ENCODE measurements at regions not wholly inside any gene's neighbourhood (a gene's known extent, or its start where the extent isn't known, plus 50 kb on each side); places are given as distances from the start of the nearest gene placed in this dataset.
"Not testable (repeated sequence)": the region's sequence is repeated elsewhere in the genome, so short reads cannot be mapped to it uniquely, and the experiment has no call there.

DNA sequence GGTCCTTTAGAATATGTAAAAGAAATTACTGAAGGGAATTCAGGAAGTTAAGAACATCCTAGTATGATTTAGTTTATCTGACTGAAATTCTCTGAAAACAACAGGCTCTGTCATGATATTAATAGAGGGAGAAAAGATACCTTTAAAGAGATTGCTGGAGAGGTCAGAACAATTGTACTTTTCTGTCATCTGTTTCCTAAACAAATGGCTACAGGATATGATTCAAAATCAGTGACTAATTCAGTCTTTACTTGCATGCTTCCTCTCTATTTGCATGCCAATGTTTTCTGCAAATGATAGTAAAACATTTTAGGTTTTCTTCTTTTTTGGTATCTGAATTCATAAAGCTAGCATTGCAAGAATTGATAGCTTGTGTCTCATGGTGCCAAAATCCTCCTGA lies 616.7 kb upstream of the PCDH7 start:
- in situ Hi-C loops (cut with MboI; ENCODE audit: low sequenced_read_pairs in 4 of 4) (no loop called here), intact Hi-C loops (cut with DNase I; ENCODE audit: low total_unique reads) (no loop called here)
- no peak for TF ChIP-seq POLR2A (IDR thresholded peaks at IDR 0.05)
- TF ChIP-seq, protein P1, sequence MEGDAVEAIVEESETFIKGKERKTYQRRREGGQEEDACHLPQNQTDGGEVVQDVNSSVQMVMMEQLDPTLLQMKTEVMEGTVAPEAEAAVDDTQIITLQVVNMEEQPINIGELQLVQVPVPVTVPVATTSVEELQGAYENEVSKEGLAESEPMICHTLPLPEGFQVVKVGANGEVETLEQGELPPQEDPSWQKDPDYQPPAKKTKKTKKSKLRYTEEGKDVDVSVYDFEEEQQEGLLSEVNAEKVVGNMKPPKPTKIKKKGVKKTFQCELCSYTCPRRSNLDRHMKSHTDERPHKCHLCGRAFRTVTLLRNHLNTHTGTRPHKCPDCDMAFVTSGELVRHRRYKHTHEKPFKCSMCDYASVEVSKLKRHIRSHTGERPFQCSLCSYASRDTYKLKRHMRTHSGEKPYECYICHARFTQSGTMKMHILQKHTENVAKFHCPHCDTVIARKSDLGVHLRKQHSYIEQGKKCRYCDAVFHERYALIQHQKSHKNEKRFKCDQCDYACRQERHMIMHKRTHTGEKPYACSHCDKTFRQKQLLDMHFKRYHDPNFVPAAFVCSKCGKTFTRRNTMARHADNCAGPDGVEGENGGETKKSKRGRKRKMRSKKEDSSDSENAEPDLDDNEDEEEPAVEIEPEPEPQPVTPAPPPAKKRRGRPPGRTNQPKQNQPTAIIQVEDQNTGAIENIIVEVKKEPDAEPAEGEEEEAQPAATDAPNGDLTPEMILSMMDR (IDR thresholded peaks at IDR 0.05 in 4 of 5, conservative IDR thresholded peaks at IDR 0.05 in 1 of 5), result no peak
- no peak overlapping the region for H3K27ac ChIP-seq
- no peaks in the 10 kb centered on the region for H3K36me3 ChIP-seq
- no peaks in the 10 kb centered on the region for H3K9me3 ChIP-seq
- DNase-seq (no peak), ATAC-seq (no peak)
- H3K4me1 ChIP-seq, result no peaks in the 10 kb centered on the region
- H3K4me3 ChIP-seq, result no peak overlapping the region
- H3K27me3 ChIP-seq, result no peaks in the 10 kb centered on the region

DNA sequence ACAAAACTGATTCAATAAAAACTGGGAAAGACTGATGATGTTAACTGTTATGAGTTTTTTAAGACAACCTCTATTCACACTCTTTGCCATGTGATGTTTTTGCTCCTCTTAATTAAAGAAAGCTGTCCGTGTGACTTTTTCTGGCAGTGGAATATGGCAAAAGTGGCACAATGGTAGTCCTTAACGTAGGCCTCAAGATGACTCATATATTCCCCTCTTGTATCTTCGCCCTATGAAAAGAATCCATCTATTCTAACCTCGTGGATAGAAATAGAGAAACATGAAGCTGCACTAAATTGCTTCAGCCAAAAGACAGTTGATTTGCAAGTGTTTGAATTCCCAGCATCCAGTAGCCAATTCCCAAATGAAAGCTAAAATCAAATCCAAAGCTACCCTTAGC lies 603.8 kb upstream of the PCDH7 start:
- in situ Hi-C loops (cut with MboI; ENCODE audit: low sequenced_read_pairs in 4 of 4) (no loop called here), intact Hi-C loops (cut with DNase I; ENCODE audit: low total_unique reads) (no loop called here)
- Histone ChIP-seq H3K4me3 (no peak overlapping the region), H3K27me3 (no peaks in the 10 kb centered on the region), H3K4me1 (no peaks in the 10 kb centered on the region), H3K9me3 (no peaks in the 10 kb centered on the region), H3K36me3 (no peaks in the 10 kb centered on the region), H3K27ac (no peak overlapping the region)
- no peak for DNase-seq
- TF ChIP-seq POLR2A (IDR thresholded peaks at IDR 0.05), result no peak
- TF ChIP-seq, protein P1 (IDR thresholded peaks at IDR 0.05 in 4 of 5, conservative IDR thresholded peaks at IDR 0.05 in 1 of 5), result no peak
- no peak for ATAC-seq

DNA sequence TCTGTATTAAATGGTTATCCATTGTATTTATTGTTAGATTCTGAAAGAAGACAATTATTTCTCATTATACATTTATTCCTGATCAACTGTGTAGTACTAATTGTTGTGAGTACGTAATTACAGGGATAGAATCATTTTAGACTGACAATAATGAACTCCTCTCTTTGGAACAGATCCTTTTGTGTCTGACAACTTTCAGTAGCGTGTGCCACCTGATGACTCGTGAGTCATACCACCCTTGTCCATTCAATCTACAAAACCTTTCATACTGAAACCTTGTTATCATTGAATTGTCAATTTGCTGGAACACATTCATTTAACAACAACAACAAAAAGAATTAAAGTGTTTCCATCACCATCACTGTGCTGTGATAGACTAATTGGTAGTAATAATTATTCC lies 602.7 kb upstream of the PCDH7 start:
- Histone ChIP-seq H3K27me3 (no peaks in the 10 kb centered on the region), H3K4me3 (no peak overlapping the region), H3K9me3 (no peaks in the 10 kb centered on the region), H3K27ac (no peak overlapping the region), H3K36me3 (no peaks in the 10 kb centered on the region), H3K4me1 (no peaks in the 10 kb centered on the region)
- in situ Hi-C loops (cut with MboI; ENCODE audit: low sequenced_read_pairs in 4 of 4) (no loop called here), intact Hi-C loops (cut with DNase I; ENCODE audit: low total_unique reads) (no loop called here)
- no peak for ATAC-seq
- TF ChIP-seq, protein P1 (IDR thresholded peaks at IDR 0.05 in 4 of 5, conservative IDR thresholded peaks at IDR 0.05 in 1 of 5), result no peak
- TF ChIP-seq POLR2A (IDR thresholded peaks at IDR 0.05), result no peak
- DNase-seq, result no peak

DNA sequence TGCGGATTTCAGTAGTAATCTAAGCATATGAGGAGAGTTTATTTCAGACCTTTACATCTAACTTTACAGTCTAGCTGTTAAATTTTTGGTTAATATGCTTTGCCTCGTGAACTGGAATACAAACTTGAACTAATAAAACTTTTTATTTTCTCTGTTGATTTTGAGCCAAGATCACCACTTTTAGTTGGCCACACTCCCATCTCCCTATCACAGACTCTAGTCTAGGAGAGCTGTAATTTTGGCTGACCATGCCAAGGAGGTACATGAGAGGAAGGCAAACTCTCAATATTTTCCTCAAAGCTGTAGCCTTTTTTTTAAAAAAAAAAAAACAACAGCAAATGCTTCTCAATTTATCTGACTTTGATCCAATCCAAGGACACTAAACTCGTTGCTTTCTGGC lies 597.5 kb upstream of the PCDH7 start:
- no peak for DNase-seq
- ATAC-seq, result no peak
- in situ Hi-C loops (cut with MboI; ENCODE audit: low sequenced_read_pairs in 4 of 4), result no loop called here
- no peaks in the 10 kb centered on the region for H3K9me3 ChIP-seq
- no peaks in the 10 kb centered on the region for H3K27me3 ChIP-seq
- intact Hi-C loops (cut with DNase I; ENCODE audit: low total_unique reads), result no loop called here
- H3K4me3 ChIP-seq, result no peak overlapping the region
- H3K36me3 ChIP-seq, result no peaks in the 10 kb centered on the region
- no peak for TF ChIP-seq POLR2A (IDR thresholded peaks at IDR 0.05)
- TF ChIP-seq, protein P1 (IDR thresholded peaks at IDR 0.05 in 4 of 5, conservative IDR thresholded peaks at IDR 0.05 in 1 of 5), result no peak
- no peak overlapping the region for H3K27ac ChIP-seq
- H3K4me1 ChIP-seq, result no peaks in the 10 kb centered on the region

DNA sequence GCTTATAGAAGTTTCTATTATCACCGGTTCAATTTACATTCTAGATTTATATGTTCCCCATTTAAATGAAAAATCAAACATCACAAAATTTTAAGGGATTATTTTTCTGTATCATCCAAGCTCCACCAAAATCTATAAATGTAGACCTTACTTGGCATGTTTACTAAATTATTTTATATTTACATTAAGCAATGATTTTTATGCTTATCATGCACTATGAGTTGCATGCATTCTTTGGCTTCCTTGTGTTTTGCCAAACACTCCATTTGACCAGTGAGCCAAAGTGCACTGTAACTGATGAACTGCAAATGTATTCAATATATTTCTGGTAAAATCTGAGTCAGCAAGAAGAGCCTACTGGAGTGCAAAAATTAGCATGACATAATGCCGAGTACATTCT lies 595.5 kb upstream of the PCDH7 start:
- in situ Hi-C loops (cut with MboI; ENCODE audit: low sequenced_read_pairs in 4 of 4); DNase-seq; H3K27ac ChIP-seq; ATAC-seq; H3K36me3 ChIP-seq; H3K27me3 ChIP-seq; H3K4me1 ChIP-seq; H3K9me3 ChIP-seq; intact Hi-C loops (cut with DNase I; ENCODE audit: low total_unique reads); H3K4me3 ChIP-seq: not testable (repeated sequence)
